HCT116 (cell line): ENCODE measurements at regions not wholly inside any gene's neighbourhood (a gene's known extent, or its start where the extent isn't known, plus 50 kb on each side); places are given as distances from the start of the nearest gene placed in this dataset.

Experiments used
- ATF3 ChIP-seq: IDR thresholded peaks from 2 replicates; pipeline ENCODE4 v1.6.1; 2012
- CTCF ChIP-seq, 3 experiments: fragments of 200-600 bp in 1 of 3; sonication (generic) in 1 of 3; IDR thresholded peaks in 2 of 3; conservative IDR thresholded peaks in 1 of 3; 2 replicates each; pipeline ENCODE4 v1.5.1; 2012 to 2017; ENCODE audit warnings: low read depth in 2 of 3, low read length in 2 of 3, antibody characterized with exemption in 1 of 3, borderline replicate concordance in 1 of 3, control low read depth in 1 of 3, mild to moderate bottlenecking in 1 of 3, mixed read lengths in 1 of 3, mixed run types in 1 of 3, moderate library complexity in 1 of 3; ENCODE audit not compliant: insufficient read depth in 1 of 3
- EGR1 ChIP-seq: IDR thresholded peaks from 2 replicates; pipeline ENCODE4 v1.6.1; 2012; ENCODE audit warnings: low read depth
- EZH2 ChIP-seq: fragments of 200-600 bp; sonication (generic); IDR thresholded peaks from 2 replicates; pipeline ENCODE4 v1.6.1; 2017; ENCODE audit warnings: antibody characterized with exemption, mixed run types
- MAX ChIP-seq: IDR thresholded peaks from 2 replicates; pipeline ENCODE4 v1.6.1; 2012
- POLR2A ChIP-seq: IDR thresholded peaks from 2 replicates; pipeline ENCODE4 v1.7.0; 2011; ENCODE audit warnings: borderline replicate concordance; ENCODE audit not compliant: insufficient read depth, insufficient read length; ENCODE audit errors: extremely low read depth
- POLR2AphosphoS5 ChIP-seq: IDR thresholded peaks from 2 replicates; pipeline ENCODE4 v1.6.1; 2011; ENCODE audit warnings: mild to moderate bottlenecking, low read depth, low read length, moderate library complexity
- REST ChIP-seq: IDR thresholded peaks from 2 replicates; pipeline ENCODE4 v1.6.1; 2012; ENCODE audit warnings: low read depth
- SP1 ChIP-seq: IDR thresholded peaks from 2 replicates; pipeline ENCODE4 v1.6.1; 2012; ENCODE audit warnings: low read depth
- YY1 ChIP-seq: IDR thresholded peaks from 2 replicates; pipeline ENCODE4 v1.6.1; 2011; ENCODE audit warnings: low read length, low read depth, moderate library complexity, mild to moderate bottlenecking; ENCODE audit not compliant: insufficient replicate concordance; ENCODE audit errors: extremely low read depth

GRCh38 chr6:67606906-67607828 lies 1027.9 kb upstream of the ADGRB3 start:
- TF ChIP-seq EZH2 (no peak), EGR1 (no peak), SP1 (no peak), CTCF (IDR thresholded peaks at IDR 0.05 in 2 of 3, conservative IDR thresholded peaks at IDR 0.05 in 1 of 3; ENCODE audit: borderline replicate concordance in 1 of 3, insufficient read depth in 1 of 3, low read depth in 2 of 3, low read length in 2 of 3) (no peak), ATF3 (no peak), POLR2AphosphoS5 (no peak), POLR2A (no peak), YY1 (no peak), REST (no peak), MAX (no peak)
